ENCODE measurements at regions not wholly inside any gene's neighbourhood (a gene's known extent, or its start where the extent isn't known, plus 50 kb on each side); places are given as distances from the start of the nearest gene placed in this dataset.

GRCh38 chr11:98434296-98434695, 586.5 kb upstream of the CNTN5 start:
- TF ChIP-seq CTCF (IDR thresholded peaks at IDR 0.05; ENCODE audit: low read depth, low read length) (no peak), POLR2A (IDR thresholded peaks at IDR 0.05; ENCODE audit: extremely low read depth, insufficient read length) (no peak), MAX (IDR thresholded peaks at IDR 0.05; ENCODE audit: low read depth, low read length) (no peak)

Data from NB4 (cell line).